HepG2 (cell line): ENCODE measurements at regions not wholly inside any gene's neighbourhood (a gene's known extent, or its start where the extent isn't known, plus 50 kb on each side); places are given as distances from the start of the nearest gene placed in this dataset.
A peak's percentile ranks its signal among the peaks of the same experiment; 100 is the strongest.

Experiments
- ATAC-seq: fragments of 200-7000 bp; cut with Tn5 transposase; 3 replicates; pipeline ENCODE4 v1.9.1; 2020; ENCODE audit warnings: mild to moderate bottlenecking, moderate library complexity
- BruUV-seq: library from RNA; stranded (reverse); fragments of 400-500 nt; replicated peaks from 2 replicates; lab custom pipeline; 2021; lab: Mats Ljungman, UMichigan
- CTCF ChIA-PET: fragments of 300-600 bp; formaldehyde crosslinking; extraction: SDS; loops from one replicate; lab custom pipeline; 2021; ENCODE audit warnings: low total read pairs, inconsistent platforms, low intra/inter-chr PET ratio; lab: Yijun Ruan, JAX
- POLR2A ChIA-PET: fragments of 350-600 bp; sonication (Branson Sonifier 250); formaldehyde crosslinking; loops from one replicate; lab custom pipeline; 2020; ENCODE audit warnings: antibody characterized with exemption, inconsistent platforms; lab: Yijun Ruan, JAX
- DNase-seq: peaks from one replicate; pipeline ENCODE4 v3.0.0-alpha.2; 2015; ENCODE audit warnings: low spot score
- FAIRE-seq: peaks from 3 replicates; lab custom pipeline; 2011; peaks lifted over from hg19 to GRCh38; lab: Jason Lieb, UNC
- H2AFZ ChIP-seq: one replicate; pipeline ENCODE4 v1.6.1; 2011; ENCODE audit warnings: low read length, inconsistent platforms
- H3K27ac ChIP-seq: fragments of 300-600 bp; 3 replicates; pipeline ENCODE4 v1.8.0; 2011; ENCODE audit warnings: mixed run types, mild to moderate bottlenecking, mixed read lengths, low read length, inconsistent platforms; ENCODE audit not compliant: insufficient read depth; ENCODE audit errors: extremely low read length
- H3K27me3 ChIP-seq, 2 experiments: fragments of 200-600 bp in 1 of 2; 2 replicates in 1 of 2; 3 replicates in 1 of 2; pipeline versions ENCODE4 v1.6.0 to v1.8.0; 2011; ENCODE audit warnings: low read length in 2 of 2, mild to moderate bottlenecking in 2 of 2, moderate library complexity in 2 of 2, inconsistent platforms in 1 of 2; ENCODE audit not compliant: insufficient read depth in 2 of 2, control insufficient read depth in 1 of 2
- H3K36me3 ChIP-seq, 2 experiments: fragments of 200-600 bp in 1 of 2; replicated peaks in 1 of 2; 2 replicates in 1 of 2; 3 replicates in 1 of 2; pipeline versions ENCODE4 v1.5.1 to v1.8.0; 2011; ENCODE audit warnings: low read length in 2 of 2, inconsistent platforms in 1 of 2; ENCODE audit not compliant: insufficient read depth in 2 of 2, control insufficient read depth in 1 of 2
- H3K4me1 ChIP-seq: 2 replicates; pipeline ENCODE4 v1.5.1; 2012; ENCODE audit warnings: low read length, inconsistent platforms; ENCODE audit not compliant: insufficient read depth
- H3K4me2 ChIP-seq: 2 replicates; pipeline ENCODE4 v1.6.0; 2011; ENCODE audit warnings: low read depth, low read length, inconsistent platforms
- H3K4me3 ChIP-seq, 3 experiments: fragments of 200-600 bp in 1 of 3; sonication (generic), shearing (Covaris generic) in 1 of 3; replicated peaks in 1 of 3; 2 replicates each; pipeline ENCODE4 v1.5.1; 2011 to 2016; ENCODE audit warnings: low read length in 3 of 3, inconsistent platforms in 2 of 3, low read depth in 2 of 3, mild to moderate bottlenecking in 2 of 3, control low read depth in 1 of 3, mixed read lengths in 1 of 3; ENCODE audit not compliant: insufficient read depth in 1 of 3
- H3K79me2 ChIP-seq: one replicate; pipeline ENCODE4 v1.6.1; 2011; ENCODE audit warnings: low read length, inconsistent platforms; ENCODE audit not compliant: insufficient read depth
- H3K9ac ChIP-seq: 2 replicates; pipeline ENCODE4 v1.6.0; 2011; ENCODE audit warnings: mild to moderate bottlenecking, low read depth, low read length, inconsistent platforms; ENCODE audit not compliant: insufficient read depth
- H3K9me3 ChIP-seq: 2 replicates; pipeline ENCODE4 v1.5.1; 2012; ENCODE audit warnings: mild to moderate bottlenecking, low read length
- H4K20me1 ChIP-seq: 2 replicates; pipeline ENCODE4 v1.6.0; 2011; ENCODE audit warnings: inconsistent platforms, mild to moderate bottlenecking, low read length, moderate library complexity; ENCODE audit not compliant: insufficient read depth
- KLF16 ChIP-seq, 2 experiments: sonication (generic) in 1 of 2; formaldehyde crosslinking in 1 of 2; IDR thresholded peaks; 2 replicates each; pipeline versions ENCODE4 v1.6.1 to v1.8.0; 2016 to 2023; ENCODE audit warnings: missing genetic modification reagents in 2 of 2, missing compliant biosample characterization in 1 of 2
- NFKBIZ ChIP-seq: IDR thresholded peaks from 2 replicates; pipeline ENCODE4 v1.6.1; 2018; ENCODE audit warnings: missing genetic modification reagents, missing compliant biosample characterization
- NFYB ChIP-seq: sonication (generic); formaldehyde crosslinking; IDR thresholded peaks from 2 replicates; pipeline ENCODE4 v1.4.0; 2020; ENCODE audit warnings: missing genetic modification reagents
- NFYC ChIP-seq: IDR thresholded peaks from 2 replicates; pipeline ENCODE4 v1.6.1; 2016; ENCODE audit warnings: missing genetic modification reagents, missing compliant biosample characterization
- NR2F1 ChIP-seq, 2 experiments: fragments of 450-650 bp in 1 of 2; formaldehyde crosslinking in 1 of 2; IDR thresholded peaks; 2 replicates each; pipeline versions ENCODE4 v1.5.0 to v1.6.1; 2016 to 2020; ENCODE audit warnings: mild to moderate bottlenecking in 1 of 2, missing compliant biosample characterization in 1 of 2, missing genetic modification reagents in 1 of 2, moderate library complexity in 1 of 2
- SNAI1 ChIP-seq: sonication (generic); formaldehyde crosslinking; IDR thresholded peaks from 2 replicates; pipeline ENCODE4 v1.5.0; 2020; ENCODE audit warnings: mild to moderate bottlenecking, missing genetic modification reagents, borderline replicate concordance
- THAP11 ChIP-seq: IDR thresholded peaks from 2 replicates; pipeline ENCODE4 v1.6.1; 2016; ENCODE audit warnings: missing biosample characterization, missing genetic modification reagents
- ZNF143 ChIP-seq: sonication (generic); formaldehyde crosslinking; IDR thresholded peaks from 2 replicates; pipeline ENCODE4 v1.4.0; 2020; ENCODE audit warnings: missing genetic modification reagents
- ZNF253 ChIP-seq: sonication (generic); formaldehyde crosslinking; IDR thresholded peaks from 2 replicates; pipeline ENCODE4 v1.8.0; 2022; ENCODE audit warnings: mild to moderate bottlenecking, missing genetic modification reagents, borderline replicate concordance
- ZNF317 ChIP-seq: sonication (generic); formaldehyde crosslinking; IDR thresholded peaks from 2 replicates; pipeline ENCODE4 v1.5.0; 2020; ENCODE audit warnings: mild to moderate bottlenecking, missing genetic modification reagents
- ZNF720 ChIP-seq: sonication (generic); formaldehyde crosslinking; IDR thresholded peaks from 2 replicates; pipeline ENCODE4 v1.4.0; 2020; ENCODE audit warnings: missing genetic modification reagents
- ZNF773 ChIP-seq: sonication (generic); formaldehyde crosslinking; IDR thresholded peaks from 2 replicates; pipeline ENCODE4 v1.4.0; 2020; ENCODE audit warnings: missing genetic modification reagents, borderline replicate concordance
- WGBS: methylation state at CpG from one replicate; pipeline ENCODE4 v1.1.6; 2017; ENCODE audit warnings: low lambda C conversion rate; 5-methylcytosine and 5-hydroxymethylcytosine counted together
- in situ Hi-C: cut with HindIII; loops from 2 replicates; pipeline ENCODE4 v1.10.0; 2017; ENCODE audit warnings: low pct_unique_long_range_greater_than_20kb; ENCODE audit not compliant: extremely low pct_ligation_motif_present
- intact Hi-C: fragments of 100-400 bp; cut with micrococcal nuclease; formaldehyde crosslinking; loops from one replicate; pipeline ENCODE4 v1.10.0; 2022; ENCODE audit not compliant: unreplicated experiment
- TF ChIP-seq, protein P1 (sequence below): sonication (generic); formaldehyde crosslinking; IDR thresholded peaks from 2 replicates; pipeline ENCODE4 v1.4.0; 2020; ENCODE audit warnings: missing genetic modification reagents
- TF ChIP-seq, protein P2 (sequence below): sonication (generic); formaldehyde crosslinking; IDR thresholded peaks from 2 replicates; pipeline ENCODE4 v1.4.0; 2020; ENCODE audit warnings: low read depth, mild to moderate bottlenecking, missing genetic modification reagents

DNA sequence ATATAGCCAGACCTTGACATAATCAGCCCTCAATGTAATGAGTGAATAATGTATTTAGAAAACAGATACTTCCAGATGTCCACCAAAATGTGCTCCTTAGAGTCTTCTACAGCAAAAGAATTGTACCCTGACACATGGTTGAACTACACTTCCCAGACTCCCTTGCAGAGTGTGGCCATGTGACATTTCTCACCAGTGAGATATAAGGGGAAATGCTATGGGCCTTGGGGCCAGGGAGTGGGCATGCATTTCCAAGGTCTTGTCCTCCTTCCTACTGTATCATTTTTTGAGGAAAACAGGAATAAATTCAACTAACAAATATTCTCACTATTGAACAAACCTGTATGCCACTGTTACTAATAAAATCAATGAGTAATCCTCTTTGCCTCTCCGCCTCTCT lies 211.4 kb upstream of the SMLR1 start:
- in situ Hi-C loops (no loop called here), intact Hi-C loops (no loop called here)
- DNase-seq, result no peak
- Histone ChIP-seq H3K4me3 (no peak overlapping the region), H3K36me3 (no peaks in the 10 kb centered on the region), H3K27me3 (no peaks in the 10 kb centered on the region; a peak in 1 of 5 replicates), H3K4me1 (no peaks in the 10 kb centered on the region), H3K9me3 (no peaks in the 10 kb centered on the region), H4K20me1 (no peaks in the 10 kb centered on the region), H3K27ac (no peak overlapping the region), H3K4me2 (no peak overlapping the region), H3K9ac (no peak overlapping the region), H3K79me2 (no peaks in the 10 kb centered on the region), H2AFZ (no peak overlapping the region)
- ChIA-PET POLR2A (no interaction called here), CTCF (no interaction called here)
- FAIRE-seq, result no peak
- BruUV-seq, result no TSS peak
- TF ChIP-seq ZNF143 (peak; percentile 79), NFKBIZ (CRISPR knock-in tag) (no peak), ZNF773 (no peak), NR2F1 (CRISPR knock-in tag; IDR thresholded peaks at IDR 0.05) (no peak), KLF16 (CRISPR knock-in tag; IDR thresholded peaks at IDR 0.05) (no peak), NFYC (CRISPR knock-in tag) (0 out of 2 replicates have a peak, but pooled peaks have one; percentile 34), ZNF317 (no peak), NFYB (CRISPR knock-in tag) (peak; percentile 51), THAP11 (CRISPR knock-in tag) (peak; percentile 87), SNAI1 (CRISPR knock-in tag) (no peak), ZNF253 (no peak), ZNF720 (no peak)
- TF ChIP-seq, protein P1, sequence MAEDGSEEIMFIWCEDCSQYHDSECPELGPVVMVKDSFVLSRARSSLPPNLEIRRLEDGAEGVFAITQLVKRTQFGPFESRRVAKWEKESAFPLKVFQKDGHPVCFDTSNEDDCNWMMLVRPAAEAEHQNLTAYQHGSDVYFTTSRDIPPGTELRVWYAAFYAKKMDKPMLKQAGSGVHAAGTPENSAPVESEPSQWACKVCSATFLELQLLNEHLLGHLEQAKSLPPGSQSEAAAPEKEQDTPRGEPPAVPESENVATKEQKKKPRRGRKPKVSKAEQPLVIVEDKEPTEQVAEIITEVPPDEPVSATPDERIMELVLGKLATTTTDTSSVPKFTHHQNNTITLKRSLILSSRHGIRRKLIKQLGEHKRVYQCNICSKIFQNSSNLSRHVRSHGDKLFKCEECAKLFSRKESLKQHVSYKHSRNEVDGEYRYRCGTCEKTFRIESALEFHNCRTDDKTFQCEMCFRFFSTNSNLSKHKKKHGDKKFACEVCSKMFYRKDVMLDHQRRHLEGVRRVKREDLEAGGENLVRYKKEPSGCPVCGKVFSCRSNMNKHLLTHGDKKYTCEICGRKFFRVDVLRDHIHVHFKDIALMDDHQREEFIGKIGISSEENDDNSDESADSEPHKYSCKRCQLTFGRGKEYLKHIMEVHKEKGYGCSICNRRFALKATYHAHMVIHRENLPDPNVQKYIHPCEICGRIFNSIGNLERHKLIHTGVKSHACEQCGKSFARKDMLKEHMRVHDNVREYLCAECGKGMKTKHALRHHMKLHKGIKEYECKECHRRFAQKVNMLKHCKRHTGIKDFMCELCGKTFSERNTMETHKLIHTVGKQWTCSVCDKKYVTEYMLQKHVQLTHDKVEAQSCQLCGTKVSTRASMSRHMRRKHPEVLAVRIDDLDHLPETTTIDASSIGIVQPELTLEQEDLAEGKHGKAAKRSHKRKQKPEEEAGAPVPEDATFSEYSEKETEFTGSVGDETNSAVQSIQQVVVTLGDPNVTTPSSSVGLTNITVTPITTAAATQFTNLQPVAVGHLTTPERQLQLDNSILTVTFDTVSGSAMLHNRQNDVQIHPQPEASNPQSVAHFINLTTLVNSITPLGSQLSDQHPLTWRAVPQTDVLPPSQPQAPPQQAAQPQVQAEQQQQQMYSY (CRISPR knock-in tag), result no peak
- TF ChIP-seq, protein P2, sequence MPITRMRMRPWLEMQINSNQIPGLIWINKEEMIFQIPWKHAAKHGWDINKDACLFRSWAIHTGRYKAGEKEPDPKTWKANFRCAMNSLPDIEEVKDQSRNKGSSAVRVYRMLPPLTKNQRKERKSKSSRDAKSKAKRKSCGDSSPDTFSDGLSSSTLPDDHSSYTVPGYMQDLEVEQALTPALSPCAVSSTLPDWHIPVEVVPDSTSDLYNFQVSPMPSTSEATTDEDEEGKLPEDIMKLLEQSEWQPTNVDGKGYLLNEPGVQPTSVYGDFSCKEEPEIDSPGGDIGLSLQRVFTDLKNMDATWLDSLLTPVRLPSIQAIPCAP (CRISPR knock-in tag), result no peak
- WGBS, result 8% methylated on average over 1 of the region's 1 CpG
- ATAC-seq, result no peak
